Fibroblast of the aortic adventitia (primary cell): ENCODE measurements at regions not wholly inside any gene's neighbourhood (a gene's known extent, or its start where the extent isn't known, plus 50 kb on each side); places are given as distances from the start of the nearest gene placed in this dataset.

ENCODE experiments used
- DNase-seq: peaks from one replicate; pipeline ENCODE4 v3.0.0-alpha.2; 2010; ENCODE audit warnings: low read depth
- H3K4me3 ChIP-seq: 2 replicates; pipeline ENCODE4 v1.5.1; 2011; ENCODE audit warnings: low read depth, mild to moderate bottlenecking, control low read depth, low read length, moderate library complexity
- TF ChIP-seq, protein P1 (sequence below): IDR thresholded peaks from 2 replicates; pipeline ENCODE4 v1.5.1; 2011; ENCODE audit warnings: mild to moderate bottlenecking, low read length, control low read depth, inconsistent platforms; ENCODE audit not compliant: insufficient read depth

DNA sequence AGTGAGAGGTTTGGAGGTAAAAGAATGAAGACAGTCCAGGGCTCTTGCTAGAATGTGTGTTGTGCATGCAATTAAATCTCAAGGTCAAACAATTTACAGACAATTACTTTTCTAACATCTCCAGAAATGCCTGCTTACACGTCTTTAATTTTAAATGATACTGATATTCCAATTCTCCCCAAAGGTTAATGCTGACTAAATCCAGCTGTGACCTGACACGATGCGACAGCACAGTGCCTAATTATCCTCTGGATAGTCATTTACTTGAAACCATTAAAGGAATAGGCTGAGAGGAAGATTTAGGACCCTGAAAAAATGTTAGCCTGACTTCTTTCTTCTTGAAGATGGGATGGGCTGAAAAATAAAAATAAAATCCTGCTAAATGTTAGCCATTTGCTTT is 178.2 kb upstream of the MMS22L start:
- DNase-seq, result no peak
- no peak overlapping the region for H3K4me3 ChIP-seq
- TF ChIP-seq, protein P1, sequence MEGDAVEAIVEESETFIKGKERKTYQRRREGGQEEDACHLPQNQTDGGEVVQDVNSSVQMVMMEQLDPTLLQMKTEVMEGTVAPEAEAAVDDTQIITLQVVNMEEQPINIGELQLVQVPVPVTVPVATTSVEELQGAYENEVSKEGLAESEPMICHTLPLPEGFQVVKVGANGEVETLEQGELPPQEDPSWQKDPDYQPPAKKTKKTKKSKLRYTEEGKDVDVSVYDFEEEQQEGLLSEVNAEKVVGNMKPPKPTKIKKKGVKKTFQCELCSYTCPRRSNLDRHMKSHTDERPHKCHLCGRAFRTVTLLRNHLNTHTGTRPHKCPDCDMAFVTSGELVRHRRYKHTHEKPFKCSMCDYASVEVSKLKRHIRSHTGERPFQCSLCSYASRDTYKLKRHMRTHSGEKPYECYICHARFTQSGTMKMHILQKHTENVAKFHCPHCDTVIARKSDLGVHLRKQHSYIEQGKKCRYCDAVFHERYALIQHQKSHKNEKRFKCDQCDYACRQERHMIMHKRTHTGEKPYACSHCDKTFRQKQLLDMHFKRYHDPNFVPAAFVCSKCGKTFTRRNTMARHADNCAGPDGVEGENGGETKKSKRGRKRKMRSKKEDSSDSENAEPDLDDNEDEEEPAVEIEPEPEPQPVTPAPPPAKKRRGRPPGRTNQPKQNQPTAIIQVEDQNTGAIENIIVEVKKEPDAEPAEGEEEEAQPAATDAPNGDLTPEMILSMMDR, result no peak

DNA sequence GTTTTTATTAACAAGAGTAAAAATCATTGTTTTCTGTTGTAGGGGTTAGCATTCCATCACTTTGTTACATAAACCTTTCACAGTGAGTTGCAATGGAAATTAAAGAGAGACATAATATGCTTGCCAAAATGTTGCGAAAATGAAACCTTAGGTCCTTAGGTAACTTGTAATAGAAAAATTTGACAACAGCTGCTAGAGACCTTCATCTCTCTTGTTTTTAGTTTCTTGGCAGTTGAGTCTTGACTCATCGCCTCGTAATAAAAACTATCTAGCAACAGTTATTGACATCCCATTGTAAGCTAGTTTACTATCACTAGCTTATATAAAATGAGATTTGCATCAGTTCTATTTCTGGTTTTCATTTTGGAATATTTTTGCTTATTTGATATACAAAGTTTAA is 179.0 kb upstream of the MMS22L start:
- TF ChIP-seq, protein P1, result no peak
- no peak overlapping the region for H3K4me3 ChIP-seq
- DNase-seq, result peak; percentile 1

DNA sequence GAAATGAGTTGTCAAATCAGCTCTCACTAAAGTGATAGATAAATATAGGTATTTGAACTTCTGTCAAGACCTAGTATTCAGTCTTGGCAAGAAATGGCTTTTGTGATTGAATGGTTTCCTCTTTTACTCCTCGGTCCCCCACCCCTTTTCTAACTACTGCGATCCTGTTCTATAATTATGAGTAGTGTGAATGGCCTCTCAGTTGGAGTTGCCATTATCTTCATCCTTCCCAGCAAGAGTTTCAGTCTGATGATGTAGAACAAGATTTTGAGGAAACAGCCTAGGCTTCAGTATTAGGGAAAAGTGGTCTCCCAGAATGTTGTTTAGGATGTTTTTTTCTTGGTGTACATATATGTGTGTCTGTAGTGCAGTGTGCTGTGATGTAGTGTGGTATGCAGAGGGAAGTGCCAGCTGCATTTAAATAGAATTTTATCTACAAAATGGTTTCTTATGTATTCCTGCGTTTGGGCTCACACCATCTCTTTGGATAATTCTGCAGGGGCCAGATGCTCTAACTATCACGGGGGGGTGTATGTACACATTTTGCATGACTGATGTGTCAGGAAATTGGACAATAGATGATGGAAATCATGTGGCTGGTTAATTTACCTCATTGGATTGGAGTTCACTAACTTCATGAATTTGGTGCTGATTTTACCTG is 180.1 kb upstream of the MMS22L start:
- no peak for DNase-seq
- TF ChIP-seq, protein P1, result no peak
- H3K4me3 ChIP-seq, result no peak overlapping the region

DNA sequence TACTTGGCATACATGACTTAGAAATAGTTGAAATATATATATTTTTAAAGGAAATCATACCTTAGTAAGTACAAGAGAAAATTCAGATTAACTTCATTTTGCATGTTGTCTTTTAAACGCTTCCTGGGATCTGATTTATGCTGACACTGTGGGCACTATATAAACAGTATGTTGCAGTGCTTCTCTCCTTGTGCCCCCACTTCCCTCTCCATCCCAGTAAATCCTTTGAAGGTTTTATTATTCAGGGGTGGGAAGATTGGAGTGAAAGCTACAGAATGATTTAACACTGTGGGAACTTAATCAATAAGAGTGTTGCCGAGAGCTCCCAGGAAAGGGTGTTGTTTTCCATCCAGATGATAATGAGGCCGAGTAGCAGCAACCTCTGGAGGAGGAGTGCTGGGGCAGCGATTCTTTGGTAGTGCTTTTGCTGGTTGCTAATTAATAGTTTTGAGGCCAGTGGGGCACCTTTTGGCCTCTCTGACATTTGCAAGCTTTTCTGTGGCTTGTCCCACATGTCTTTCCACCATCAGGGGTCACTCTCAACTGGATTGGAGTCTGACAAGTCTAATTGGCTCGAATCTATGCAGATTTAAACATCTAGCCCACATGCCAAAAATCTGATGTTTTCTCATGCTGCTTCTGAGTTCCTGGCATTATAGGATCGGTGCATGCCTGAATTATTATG is 183.0 kb upstream of the MMS22L start:
- TF ChIP-seq, protein P1, result no peak
- no peak overlapping the region for H3K4me3 ChIP-seq
- DNase-seq, result no peak

DNA sequence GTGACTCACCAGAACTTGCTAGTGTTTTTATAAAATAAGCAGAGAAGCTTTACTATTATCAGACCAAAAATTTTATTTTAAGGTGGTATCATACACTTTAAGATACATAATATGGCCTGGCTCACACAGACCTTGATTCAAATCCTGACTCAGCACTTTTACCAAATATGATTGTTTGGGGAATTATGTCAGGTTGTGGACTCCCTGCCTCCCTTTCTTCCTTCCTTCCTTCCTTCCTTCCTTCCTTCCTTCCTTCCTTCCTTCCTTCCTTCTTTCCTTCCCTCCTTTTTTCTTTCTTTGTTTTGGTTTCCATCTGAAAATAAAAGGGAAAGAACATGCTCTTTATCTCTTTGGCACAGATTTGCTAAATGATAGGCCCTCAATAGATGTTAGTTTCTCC is 186.0 kb upstream of the MMS22L start:
- TF ChIP-seq, protein P1, result no peak
- DNase-seq, result no peak
- H3K4me3 ChIP-seq, result no peak overlapping the region

DNA sequence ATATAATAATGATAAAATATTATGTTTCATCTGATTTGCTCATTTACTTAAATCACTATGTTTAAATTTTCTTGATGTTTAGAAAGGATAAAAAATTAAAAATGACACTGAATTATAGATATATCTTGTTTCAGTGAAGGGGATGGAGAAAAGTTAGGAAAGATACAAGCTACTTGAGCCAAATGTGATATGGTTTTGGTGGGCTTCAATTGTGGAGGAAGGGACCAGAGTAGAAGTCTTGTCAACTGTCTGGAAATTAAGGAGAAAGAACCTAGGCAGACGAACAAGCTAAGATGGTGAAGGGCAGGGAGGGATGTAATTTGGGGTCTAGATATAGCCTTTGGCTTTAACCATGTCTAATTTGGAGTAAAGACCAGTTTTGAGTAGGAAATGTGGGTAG is 186.4 kb upstream of the MMS22L start:
- no peak overlapping the region for H3K4me3 ChIP-seq
- TF ChIP-seq, protein P1, result no peak
- no peak for DNase-seq

DNA sequence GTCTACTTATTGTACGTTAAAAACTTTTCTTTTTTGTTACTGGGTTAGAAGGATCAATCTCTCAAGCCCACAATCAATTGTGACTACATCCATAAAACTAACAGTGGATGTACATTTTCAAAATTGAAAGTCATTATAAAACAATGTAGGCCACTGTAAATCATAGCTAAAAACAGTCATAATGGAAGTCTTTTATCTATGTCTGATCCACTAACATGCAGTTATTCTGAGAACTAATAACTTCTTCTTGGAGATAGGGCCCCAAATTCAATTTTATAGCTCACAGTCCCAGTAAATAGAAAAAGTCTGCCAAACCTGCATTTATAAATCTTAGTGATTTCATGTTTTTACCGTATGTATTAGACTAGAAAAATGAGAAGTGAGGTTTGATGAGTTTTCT is 187.3 kb upstream of the MMS22L start:
- no peak overlapping the region for H3K4me3 ChIP-seq
- DNase-seq, result no peak
- TF ChIP-seq, protein P1, result no peak
